Fibroblast of lung (primary cell): ENCODE measurements at regions not wholly inside any gene's neighbourhood (a gene's known extent, or its start where the extent isn't known, plus 50 kb on each side); places are given as distances from the start of the nearest gene placed in this dataset.
"Not testable (repeated sequence)": the region's sequence is repeated elsewhere in the genome, so short reads cannot be mapped to it uniquely, and the experiment has no call there.

Experiments used
- DNase-seq, 2 donors: peaks; one replicate each; pipeline versions ENCODE4 v3.0.0 to v3.0.0-alpha.2; 2010; ENCODE audit warnings: low read depth in 2 of 2
- H2AFZ ChIP-seq: 2 replicates; pipeline ENCODE4 v1.5.1; 2012; ENCODE audit warnings: low read length, control low read depth, inconsistent platforms
- H3K27ac ChIP-seq: 2 replicates; pipeline ENCODE4 v1.5.1; 2011; ENCODE audit warnings: low read length, control low read depth; ENCODE audit not compliant: insufficient read depth
- H3K27me3 ChIP-seq: 2 replicates; pipeline ENCODE4 v1.5.1; 2011; ENCODE audit warnings: mild to moderate bottlenecking, low read length; ENCODE audit not compliant: control insufficient read depth, insufficient read depth
- H3K36me3 ChIP-seq: 2 replicates; pipeline ENCODE4 v1.5.1; 2011; ENCODE audit warnings: low read length; ENCODE audit not compliant: control insufficient read depth, insufficient read depth
- H3K4me1 ChIP-seq: 2 replicates; pipeline ENCODE4 v1.5.1; 2011; ENCODE audit warnings: low read length; ENCODE audit not compliant: control insufficient read depth, insufficient read depth; ENCODE audit errors: extremely low read depth
- H3K4me2 ChIP-seq: 2 replicates; pipeline ENCODE4 v1.5.1; 2011; ENCODE audit warnings: low read length, control low read depth; ENCODE audit not compliant: insufficient read depth; ENCODE audit errors: extremely low read depth
- H3K4me3 ChIP-seq, 4 experiments: fragments of 200-600 bp in 1 of 4; sonication (generic) in 1 of 4; replicated peaks in 1 of 4; 2 replicates each; pipeline ENCODE4 v1.5.1; 2011 to 2016; ENCODE audit warnings: low read length in 4 of 4, low read depth in 3 of 4, mild to moderate bottlenecking in 3 of 4, control low read depth in 2 of 4, inconsistent platforms in 1 of 4, mixed read lengths in 1 of 4; ENCODE audit not compliant: insufficient read depth in 1 of 4; ENCODE audit errors: control extremely low read depth in 1 of 4
- H3K79me2 ChIP-seq: 2 replicates; pipeline ENCODE4 v1.5.1; 2012; ENCODE audit warnings: mild to moderate bottlenecking, low read length, inconsistent platforms; ENCODE audit not compliant: control insufficient read depth, insufficient read depth
- H3K9ac ChIP-seq: 2 replicates; pipeline ENCODE4 v1.5.1; 2011; ENCODE audit warnings: mild to moderate bottlenecking, low read length, control low read depth; ENCODE audit not compliant: insufficient read depth
- H3K9me3 ChIP-seq: 2 replicates; pipeline ENCODE4 v1.5.1; 2012; ENCODE audit warnings: low read depth, low read length; ENCODE audit not compliant: control insufficient read depth, insufficient read depth
- H4K20me1 ChIP-seq: 2 replicates; pipeline ENCODE4 v1.5.1; 2011; ENCODE audit warnings: low read length; ENCODE audit not compliant: control insufficient read depth, insufficient read depth; ENCODE audit errors: extremely low read depth
- EZH2 ChIP-seq: IDR thresholded peaks from 2 replicates; pipeline ENCODE4 v1.5.1; 2012; ENCODE audit warnings: low read length, control low read depth, mild to moderate bottlenecking; ENCODE audit errors: missing control alignments
- TF ChIP-seq, protein P1 (sequence below), 2 donors: IDR thresholded peaks in 1 of 2; conservative IDR thresholded peaks in 1 of 2; 1 replicate in 1 of 2; 2 replicates in 1 of 2; pipeline ENCODE4 v1.5.1; 2011 to 2012; ENCODE audit warnings: low read length in 2 of 2, control low read depth in 1 of 2, inconsistent platforms in 1 of 2, low read depth in 1 of 2, mild to moderate bottlenecking in 1 of 2

DNA sequence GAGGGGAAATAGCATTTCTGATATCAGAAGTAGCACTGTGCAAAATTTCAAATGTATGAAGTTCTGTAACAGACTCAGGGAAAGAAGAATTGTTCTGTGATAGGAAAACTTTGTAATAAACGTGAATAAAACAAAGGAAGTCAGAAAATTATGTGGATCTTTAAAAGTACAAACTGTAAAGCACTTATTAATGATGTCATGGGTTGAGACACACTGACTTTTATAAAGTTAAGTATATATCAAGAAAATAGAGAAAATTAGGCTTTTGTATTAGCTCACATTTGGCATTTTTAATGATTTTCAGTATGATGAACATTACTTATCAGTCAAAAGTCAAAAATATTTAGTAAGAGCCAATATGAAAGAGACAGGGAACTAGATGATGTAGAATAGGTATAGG, 1081.7 kb upstream of the EDIL3 start:
- no peak overlapping the region for H3K4me3 ChIP-seq
- H3K9ac ChIP-seq: no peak overlapping the region
- no peak overlapping the region for H3K27ac ChIP-seq
- H3K4me1 ChIP-seq: no peaks in the 10 kb centered on the region
- no peaks in the 10 kb centered on the region for H3K79me2 ChIP-seq
- H3K4me2 ChIP-seq: no peak overlapping the region
- no peaks in the 10 kb centered on the region for H3K27me3 ChIP-seq
- no peaks in the 10 kb centered on the region for H3K36me3 ChIP-seq
- DNase-seq: no peak
- no peak for TF ChIP-seq EZH2
- TF ChIP-seq, protein P1, sequence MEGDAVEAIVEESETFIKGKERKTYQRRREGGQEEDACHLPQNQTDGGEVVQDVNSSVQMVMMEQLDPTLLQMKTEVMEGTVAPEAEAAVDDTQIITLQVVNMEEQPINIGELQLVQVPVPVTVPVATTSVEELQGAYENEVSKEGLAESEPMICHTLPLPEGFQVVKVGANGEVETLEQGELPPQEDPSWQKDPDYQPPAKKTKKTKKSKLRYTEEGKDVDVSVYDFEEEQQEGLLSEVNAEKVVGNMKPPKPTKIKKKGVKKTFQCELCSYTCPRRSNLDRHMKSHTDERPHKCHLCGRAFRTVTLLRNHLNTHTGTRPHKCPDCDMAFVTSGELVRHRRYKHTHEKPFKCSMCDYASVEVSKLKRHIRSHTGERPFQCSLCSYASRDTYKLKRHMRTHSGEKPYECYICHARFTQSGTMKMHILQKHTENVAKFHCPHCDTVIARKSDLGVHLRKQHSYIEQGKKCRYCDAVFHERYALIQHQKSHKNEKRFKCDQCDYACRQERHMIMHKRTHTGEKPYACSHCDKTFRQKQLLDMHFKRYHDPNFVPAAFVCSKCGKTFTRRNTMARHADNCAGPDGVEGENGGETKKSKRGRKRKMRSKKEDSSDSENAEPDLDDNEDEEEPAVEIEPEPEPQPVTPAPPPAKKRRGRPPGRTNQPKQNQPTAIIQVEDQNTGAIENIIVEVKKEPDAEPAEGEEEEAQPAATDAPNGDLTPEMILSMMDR (conservative IDR thresholded peaks at IDR 0.05 in 1 of 2, IDR thresholded peaks at IDR 0.05 in 1 of 2; ENCODE audit: low read depth in 1 of 2, low read length in 2 of 2): no peak
- no peaks in the 10 kb centered on the region for H3K9me3 ChIP-seq
- H2AFZ ChIP-seq: no peak overlapping the region
- no peaks in the 10 kb centered on the region for H4K20me1 ChIP-seq

DNA sequence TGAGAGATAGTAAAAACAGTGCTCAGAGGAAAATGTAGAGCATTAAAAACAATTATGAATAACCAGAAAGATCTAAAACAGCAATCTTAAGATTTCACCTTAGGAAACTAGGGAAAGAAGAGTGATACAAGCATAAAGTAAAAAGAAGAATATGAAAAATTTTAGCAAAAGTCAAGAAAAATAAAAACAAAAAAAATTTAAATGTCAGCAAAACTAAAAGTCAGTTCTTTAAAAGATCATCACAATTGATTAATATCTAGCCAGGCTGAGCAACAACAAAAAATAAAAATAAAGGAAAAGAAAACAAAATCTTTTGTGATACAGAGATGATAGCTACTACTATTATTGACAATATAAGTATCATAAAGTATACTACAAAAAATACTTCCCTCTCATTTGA, 1088.1 kb upstream of the EDIL3 start:
- H3K36me3 ChIP-seq: no peaks in the 10 kb centered on the region
- no peaks in the 10 kb centered on the region for H3K9me3 ChIP-seq

DNA sequence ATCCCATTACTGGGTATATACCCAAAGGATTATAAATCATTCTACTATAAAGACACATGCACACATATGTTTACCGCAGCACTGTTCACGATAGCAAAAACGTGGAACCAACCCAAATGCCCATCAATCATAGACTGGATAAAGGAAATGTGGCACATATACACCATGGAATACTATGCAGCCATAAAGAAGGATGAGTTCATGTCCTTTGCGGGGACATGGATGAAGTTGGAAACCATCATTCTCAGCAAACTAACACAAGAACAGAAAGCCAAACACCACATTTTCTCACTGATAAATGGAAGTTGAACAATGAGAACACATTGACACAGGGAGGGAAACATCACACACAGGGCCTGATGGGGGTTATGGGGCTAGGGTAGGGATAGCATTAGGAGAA, 1090.5 kb upstream of the EDIL3 start:
- not testable (repeated sequence) for H3K4me3 ChIP-seq, H2AFZ ChIP-seq, DNase-seq, H3K36me3 ChIP-seq, H3K4me1 ChIP-seq, H3K4me2 ChIP-seq, H3K27me3 ChIP-seq, H3K27ac ChIP-seq, H3K79me2 ChIP-seq, H4K20me1 ChIP-seq, H3K9ac ChIP-seq, H3K9me3 ChIP-seq

More for the DNA sequence above, 1088.1 kb upstream of the EDIL3 start:
- Histone ChIP-seq H2AFZ (no peak overlapping the region), H3K4me2 (no peak overlapping the region), H4K20me1 (no peaks in the 10 kb centered on the region), H3K4me3 (no peak overlapping the region), H3K27ac (no peak overlapping the region), H3K79me2 (no peaks in the 10 kb centered on the region), H3K27me3 (no peaks in the 10 kb centered on the region), H3K4me1 (no peaks in the 10 kb centered on the region), H3K9ac (no peak overlapping the region)
- no peak for DNase-seq
- TF ChIP-seq, protein P1 (conservative IDR thresholded peaks at IDR 0.05 in 1 of 2, IDR thresholded peaks at IDR 0.05 in 1 of 2; ENCODE audit: low read depth in 1 of 2, low read length in 2 of 2): no peak
- no peak for TF ChIP-seq EZH2
